ENCODE measurements at regions not wholly inside any gene's neighbourhood (a gene's known extent, or its start where the extent isn't known, plus 50 kb on each side); places are given as distances from the start of the nearest gene placed in this dataset.

- POLR2A ChIA-PET, result no interaction called here
- H3K4me3 ChIP-seq, result no peak overlapping the region
- no peaks in the 10 kb centered on the region for H3K79me2 ChIP-seq (ENCODE audit: control insufficient read depth, insufficient read depth, low read length)
- no TSS peak for BruUV-seq (replicated peaks)
- H2AFZ ChIP-seq (ENCODE audit: control insufficient read depth, low read depth, low read length), result no peak overlapping the region
- H3K9me3 ChIP-seq (replicated peaks; ENCODE audit: control insufficient read depth, insufficient read depth, low read length), result no peaks in the 10 kb centered on the region
- H3K27ac ChIP-seq (ENCODE audit: control insufficient read depth, insufficient read depth), result no peak overlapping the region
- H3K4me1 ChIP-seq (ENCODE audit: control insufficient read depth, insufficient read depth, low read length), result no peaks in the 10 kb centered on the region
- SMC1A ChIA-PET (ENCODE audit: uncharacterized antibody, unreplicated experiment), result no interaction called here
- intact Hi-C loops (cut with micrococcal nuclease; ENCODE audit: unreplicated experiment) (no loop called here), in situ Hi-C loops (cut with MboI) (no loop called here)
- CTCF ChIA-PET, result no interaction called here
- H3K9ac ChIP-seq (ENCODE audit: control insufficient read depth, insufficient read depth, low read length), result no peak overlapping the region
- H3K4me2 ChIP-seq (ENCODE audit: control insufficient read depth, insufficient read depth), result no peak overlapping the region
- no peaks in the 10 kb centered on the region for H4K20me1 ChIP-seq (ENCODE audit: control insufficient read depth, insufficient read depth)
- RAD21 ChIA-PET (ENCODE audit: unreplicated experiment), result no interaction called here
- DNase-seq (ENCODE audit: low read depth, low spot score) (no peak), FAIRE-seq (no peak), ATAC-seq (no peak)
- 0% methylated on average over 3 of the region's 3 CpGs for WGBS (ENCODE audit: insufficient coverage, insufficient replicate concordance, low lambda C conversion rate, missing lambda C conversion rate)
- H3K27me3 ChIP-seq (replicated peaks in 1 of 2; ENCODE audit: control insufficient read depth in 2 of 2, insufficient read depth in 2 of 2, low read length in 1 of 2), result no peaks in the 10 kb centered on the region
- H3K36me3 ChIP-seq (ENCODE audit: control insufficient read depth in 2 of 2, insufficient read depth in 2 of 2, low read length in 1 of 2), result no peaks in the 10 kb centered on the region
- no peak for TF ChIP-seq TARDBP (IDR thresholded peaks at IDR 0.05; ENCODE audit: borderline replicate concordance)
- TF ChIP-seq TCF3 (IDR thresholded peaks at IDR 0.05; ENCODE audit: borderline replicate concordance, insufficient read depth, low read depth, low read length), result no peak
- no peak for TF ChIP-seq CTCF (IDR thresholded peaks at IDR 0.05 in 2 of 3, conservative IDR thresholded peaks at IDR 0.05 in 1 of 3; ENCODE audit: control insufficient read depth in 2 of 3, extremely low read depth in 1 of 3, insufficient read depth in 1 of 3, low read depth in 3 of 3, low read length in 3 of 3)
- TF ChIP-seq ZSCAN29 (IDR thresholded peaks at IDR 0.05), result no peak
- no peak for TF ChIP-seq ESRRA (IDR thresholded peaks at IDR 0.05; ENCODE audit: low read length)
- TF ChIP-seq, protein P1, sequence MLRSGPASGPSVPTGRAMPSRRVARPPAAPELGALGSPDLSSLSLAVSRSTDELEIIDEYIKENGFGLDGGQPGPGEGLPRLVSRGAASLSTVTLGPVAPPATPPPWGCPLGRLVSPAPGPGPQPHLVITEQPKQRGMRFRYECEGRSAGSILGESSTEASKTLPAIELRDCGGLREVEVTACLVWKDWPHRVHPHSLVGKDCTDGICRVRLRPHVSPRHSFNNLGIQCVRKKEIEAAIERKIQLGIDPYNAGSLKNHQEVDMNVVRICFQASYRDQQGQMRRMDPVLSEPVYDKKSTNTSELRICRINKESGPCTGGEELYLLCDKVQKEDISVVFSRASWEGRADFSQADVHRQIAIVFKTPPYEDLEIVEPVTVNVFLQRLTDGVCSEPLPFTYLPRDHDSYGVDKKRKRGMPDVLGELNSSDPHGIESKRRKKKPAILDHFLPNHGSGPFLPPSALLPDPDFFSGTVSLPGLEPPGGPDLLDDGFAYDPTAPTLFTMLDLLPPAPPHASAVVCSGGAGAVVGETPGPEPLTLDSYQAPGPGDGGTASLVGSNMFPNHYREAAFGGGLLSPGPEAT (IDR thresholded peaks at IDR 0.05; ENCODE audit: low read depth), result no peak
- no peak for TF ChIP-seq FOXK2 (IDR thresholded peaks at IDR 0.05)
- TF ChIP-seq MYC (IDR thresholded peaks at IDR 0.05; ENCODE audit: insufficient read depth, insufficient read length, insufficient replicate concordance, low read length, severe bottlenecking), result no peak
- TF ChIP-seq ASH2L (IDR thresholded peaks at IDR 0.05; ENCODE audit: borderline replicate concordance, low read depth), result no peak
- TF ChIP-seq NBN (IDR thresholded peaks at IDR 0.05), result no peak
- no peak for TF ChIP-seq TAF1 (IDR thresholded peaks at IDR 0.05; ENCODE audit: borderline replicate concordance, low read depth, low read length)
- TF ChIP-seq CEBPB (IDR thresholded peaks at IDR 0.05; ENCODE audit: borderline replicate concordance in 1 of 2, low read depth in 2 of 2, low read length in 2 of 2), result no peak
- no peak for TF ChIP-seq ZNF24 (IDR thresholded peaks at IDR 0.05)
- no peak for TF ChIP-seq BMI1 (IDR thresholded peaks at IDR 0.05; ENCODE audit: borderline replicate concordance)
- TF ChIP-seq SMAD5 (IDR thresholded peaks at IDR 0.05; ENCODE audit: low read depth), result no peak
- TF ChIP-seq, protein P2, sequence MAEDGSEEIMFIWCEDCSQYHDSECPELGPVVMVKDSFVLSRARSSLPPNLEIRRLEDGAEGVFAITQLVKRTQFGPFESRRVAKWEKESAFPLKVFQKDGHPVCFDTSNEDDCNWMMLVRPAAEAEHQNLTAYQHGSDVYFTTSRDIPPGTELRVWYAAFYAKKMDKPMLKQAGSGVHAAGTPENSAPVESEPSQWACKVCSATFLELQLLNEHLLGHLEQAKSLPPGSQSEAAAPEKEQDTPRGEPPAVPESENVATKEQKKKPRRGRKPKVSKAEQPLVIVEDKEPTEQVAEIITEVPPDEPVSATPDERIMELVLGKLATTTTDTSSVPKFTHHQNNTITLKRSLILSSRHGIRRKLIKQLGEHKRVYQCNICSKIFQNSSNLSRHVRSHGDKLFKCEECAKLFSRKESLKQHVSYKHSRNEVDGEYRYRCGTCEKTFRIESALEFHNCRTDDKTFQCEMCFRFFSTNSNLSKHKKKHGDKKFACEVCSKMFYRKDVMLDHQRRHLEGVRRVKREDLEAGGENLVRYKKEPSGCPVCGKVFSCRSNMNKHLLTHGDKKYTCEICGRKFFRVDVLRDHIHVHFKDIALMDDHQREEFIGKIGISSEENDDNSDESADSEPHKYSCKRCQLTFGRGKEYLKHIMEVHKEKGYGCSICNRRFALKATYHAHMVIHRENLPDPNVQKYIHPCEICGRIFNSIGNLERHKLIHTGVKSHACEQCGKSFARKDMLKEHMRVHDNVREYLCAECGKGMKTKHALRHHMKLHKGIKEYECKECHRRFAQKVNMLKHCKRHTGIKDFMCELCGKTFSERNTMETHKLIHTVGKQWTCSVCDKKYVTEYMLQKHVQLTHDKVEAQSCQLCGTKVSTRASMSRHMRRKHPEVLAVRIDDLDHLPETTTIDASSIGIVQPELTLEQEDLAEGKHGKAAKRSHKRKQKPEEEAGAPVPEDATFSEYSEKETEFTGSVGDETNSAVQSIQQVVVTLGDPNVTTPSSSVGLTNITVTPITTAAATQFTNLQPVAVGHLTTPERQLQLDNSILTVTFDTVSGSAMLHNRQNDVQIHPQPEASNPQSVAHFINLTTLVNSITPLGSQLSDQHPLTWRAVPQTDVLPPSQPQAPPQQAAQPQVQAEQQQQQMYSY (CRISPR knock-in tag; IDR thresholded peaks at IDR 0.05), result no peak
- no peak for TF ChIP-seq CBFB (IDR thresholded peaks at IDR 0.05; ENCODE audit: low read depth)
- no peak for TF ChIP-seq SMC3 (IDR thresholded peaks at IDR 0.05; ENCODE audit: borderline replicate concordance, low read length)
These were observed 114.5 kb upstream of the IRX1 start for GRCh38 chr5:3481175-3481574.
